ENCODE measurements at regions not wholly inside any gene's neighbourhood (a gene's known extent, or its start where the extent isn't known, plus 50 kb on each side); places are given as distances from the start of the nearest gene placed in this dataset.

- DNase-seq (ENCODE audit: extremely low spot score, unreplicated experiment): no peak
- Mint-ChIP-seq H3K4me1 (ENCODE audit: unreplicated experiment) (peaks cover 27% of the 10 kb centered on the region), H3K4me3 (ENCODE audit: unreplicated experiment) (no peak overlapping the region), H3K36me3 (ENCODE audit: unreplicated experiment) (no peaks in the 10 kb centered on the region), H3K27me3 (ENCODE audit: unreplicated experiment) (no peaks in the 10 kb centered on the region), H3K27ac (ENCODE audit: unreplicated experiment) (no peak overlapping the region), H3K9me3 (ENCODE audit: unreplicated experiment) (no peaks in the 10 kb centered on the region)
- TF ChIP-seq CTCF (IDR thresholded peaks at IDR 0.05): no peak
These were observed 98.6 kb downstream of the NOL4 start for GRCh38 chr18:34126121-34126520.

- Mint-ChIP-seq H3K4me3 (ENCODE audit: unreplicated experiment) (no peak overlapping the region), H3K4me1 (ENCODE audit: unreplicated experiment) (peaks cover 34% of the 10 kb centered on the region), H3K27me3 (ENCODE audit: unreplicated experiment) (no peaks in the 10 kb centered on the region), H3K27ac (ENCODE audit: unreplicated experiment) (no peak overlapping the region), H3K9me3 (ENCODE audit: unreplicated experiment) (no peaks in the 10 kb centered on the region), H3K36me3 (ENCODE audit: unreplicated experiment) (no peaks in the 10 kb centered on the region)
- peak; percentile 98 for TF ChIP-seq CTCF (IDR thresholded peaks at IDR 0.05)
- DNase-seq (ENCODE audit: extremely low spot score, unreplicated experiment): no peak
These were observed 101.9 kb downstream of the NOL4 start for GRCh38 chr18:34122724-34123334.

- Mint-ChIP-seq H3K4me3 (ENCODE audit: unreplicated experiment) (peak overlapping the region; percentile 41), H3K36me3 (ENCODE audit: unreplicated experiment) (no peaks in the 10 kb centered on the region), H3K9me3 (ENCODE audit: unreplicated experiment) (no peaks in the 10 kb centered on the region), H3K27me3 (ENCODE audit: unreplicated experiment) (no peaks in the 10 kb centered on the region), H3K27ac (ENCODE audit: unreplicated experiment) (peak overlapping the region; percentile 45), H3K4me1 (ENCODE audit: unreplicated experiment) (peaks cover 31% of the 10 kb centered on the region)
- TF ChIP-seq CTCF (IDR thresholded peaks at IDR 0.05): no peak
- no peak for DNase-seq (ENCODE audit: extremely low spot score, unreplicated experiment)
These were observed 103.5 kb downstream of the NOL4 start for GRCh38 chr18:34121200-34121721.

- Mint-ChIP-seq H3K27me3 (ENCODE audit: unreplicated experiment) (no peaks in the 10 kb centered on the region), H3K4me1 (ENCODE audit: unreplicated experiment) (peaks cover 34% of the 10 kb centered on the region), H3K27ac (ENCODE audit: unreplicated experiment) (peak overlapping the region; percentile 7), H3K4me3 (ENCODE audit: unreplicated experiment) (no peak overlapping the region), H3K36me3 (ENCODE audit: unreplicated experiment) (no peaks in the 10 kb centered on the region), H3K9me3 (ENCODE audit: unreplicated experiment) (no peaks in the 10 kb centered on the region)
- DNase-seq (ENCODE audit: extremely low spot score, unreplicated experiment): no peak
- TF ChIP-seq CTCF (IDR thresholded peaks at IDR 0.05): no peak
These were observed 104.4 kb downstream of the NOL4 start for GRCh38 chr18:34120294-34120693.

- H3K27me3 Mint-ChIP-seq (ENCODE audit: unreplicated experiment): no peaks in the 10 kb centered on the region
- no peak for DNase-seq (ENCODE audit: extremely low spot score, unreplicated experiment)
- no peak overlapping the region for H3K27ac Mint-ChIP-seq (ENCODE audit: unreplicated experiment)
- H3K4me1 Mint-ChIP-seq (ENCODE audit: unreplicated experiment): peaks cover 37% of the 10 kb centered on the region
- H3K4me3 Mint-ChIP-seq (ENCODE audit: unreplicated experiment): no peak overlapping the region
- no peaks in the 10 kb centered on the region for H3K9me3 Mint-ChIP-seq (ENCODE audit: unreplicated experiment)
- TF ChIP-seq CTCF (IDR thresholded peaks at IDR 0.05): no peak
- H3K36me3 Mint-ChIP-seq (ENCODE audit: unreplicated experiment): no peaks in the 10 kb centered on the region
These were observed 107.4 kb downstream of the NOL4 start for GRCh38 chr18:34117319-34117718.

All from osteocyte (in vitro differentiated cells).